ENCODE measurements at regions not wholly inside any gene's neighbourhood (a gene's known extent, or its start where the extent isn't known, plus 50 kb on each side); places are given as distances from the start of the nearest gene placed in this dataset.

DNA sequence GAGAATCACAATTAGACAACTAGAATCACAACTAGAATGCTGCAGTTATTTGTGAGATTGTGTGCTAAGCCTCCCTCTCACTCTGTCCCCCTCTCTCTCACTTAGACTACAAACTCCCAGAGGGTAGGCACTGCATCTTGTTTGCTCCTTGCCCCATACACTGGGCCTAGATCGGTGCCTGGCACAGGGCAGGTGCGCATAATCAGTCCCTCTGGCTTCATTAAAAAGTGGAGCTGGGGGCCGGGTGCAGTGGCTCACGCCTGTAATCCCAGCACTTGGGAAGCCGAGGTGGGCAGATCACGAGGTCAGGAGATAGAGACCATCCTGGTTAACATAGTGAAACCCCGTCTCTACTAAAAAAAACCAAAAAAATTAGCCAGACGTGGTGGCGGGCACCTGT is 456.8 kb downstream of the MIAT start:
- no peak for FAIRE-seq
- Histone ChIP-seq H3K27ac (ENCODE audit: low read depth, low read length) (no peak overlapping the region), H3K4ac (replicated peaks; ENCODE audit: insufficient read length, low read depth, low read length) (no peak overlapping the region), H3K4me1 (replicated peaks in 1 of 4; ENCODE audit: control insufficient read depth in 3 of 4, insufficient read depth in 4 of 4, low read length in 3 of 4) (peaks cover 0 to 5% (median 0%) of the 10 kb centered on the region in 4 experiments; a peak in 3 of 7 replicates), H4K8ac (ENCODE audit: extremely low read depth, insufficient read depth, low read length) (no peak overlapping the region), H3K18ac (ENCODE audit: extremely low read depth, low read length) (no peak overlapping the region), H3K14ac (ENCODE audit: insufficient read length) (no peak overlapping the region), H2BK12ac (ENCODE audit: low read depth, low read length) (no peak overlapping the region), H3K56ac (replicated peaks; ENCODE audit: insufficient read length, low read depth, low read length) (no peak overlapping the region), H3K23ac (ENCODE audit: insufficient read length) (no peak overlapping the region), H3K36me3 (ENCODE audit: control insufficient read depth in 2 of 4, insufficient read depth in 4 of 4, low read length in 3 of 4) (no peaks in the 10 kb centered on the region), H3K27me3 (replicated peaks in 1 of 4; ENCODE audit: control insufficient read depth in 3 of 4, extremely low read depth in 1 of 4, insufficient read depth in 3 of 4, low read length in 3 of 4) (no peaks in the 10 kb centered on the region), H3K4me2 (ENCODE audit: insufficient read depth in 1 of 2, low read depth in 2 of 2, low read length in 2 of 2) (no peak overlapping the region), H2AK5ac (ENCODE audit: low read depth, low read length) (no peak overlapping the region), H4K20me1 (replicated peaks in 1 of 2; ENCODE audit: control insufficient read depth in 1 of 2, insufficient read depth in 2 of 2, low read length in 2 of 2) (no peaks in the 10 kb centered on the region), H3K79me1 (ENCODE audit: low read depth, low read length) (no peaks in the 10 kb centered on the region), H2BK15ac (ENCODE audit: low read length) (no peak overlapping the region), H3K79me2 (ENCODE audit: control insufficient read depth in 1 of 2, insufficient read depth in 2 of 2, low read length in 2 of 2) (no peaks in the 10 kb centered on the region), H2AFZ (ENCODE audit: low read length) (no peak overlapping the region), H2BK20ac (ENCODE audit: low read length) (no peak overlapping the region), H3K9me3 (ENCODE audit: insufficient read depth in 2 of 2, low read depth in 1 of 2, low read length in 1 of 2) (no peaks in the 10 kb centered on the region), H3K9ac (replicated peaks in 1 of 4; ENCODE audit: extremely low read depth in 1 of 4, low read depth in 3 of 4, low read length in 3 of 4) (no peak overlapping the region), H2BK5ac (ENCODE audit: low read depth, low read length) (no peak overlapping the region), H4K5ac (ENCODE audit: insufficient read length, low read depth, low read length) (no peak overlapping the region), H3K4me3 (ENCODE audit: extremely low read depth in 1 of 4, insufficient read depth in 2 of 4, low read depth in 3 of 4, low read length in 4 of 4) (no peak overlapping the region), H2BK120ac (replicated peaks; ENCODE audit: low read depth, low read length) (no peak overlapping the region), H4K91ac (replicated peaks; ENCODE audit: insufficient read length, low read length) (no peak overlapping the region), H3K23me2 (ENCODE audit: low read depth, low read length) (no peaks in the 10 kb centered on the region)
- POLR2A ChIA-PET (ENCODE audit: partially characterized antibody) = no interaction called here
- 91% methylated on average over 6 of the region's 9 CpGs; no CpG with 5 or more reads in 1 of the 2 experiments for WGBS, 2 experiments (ENCODE audit: extremely low coverage in 1 of 2, insufficient coverage in 1 of 2, insufficient read length in 1 of 2, insufficient replicate concordance in 2 of 2, low coverage in 1 of 2, low lambda C conversion rate in 2 of 2, missing lambda C conversion rate in 1 of 2)
- TF ChIP-seq EGR1 (IDR thresholded peaks at IDR 0.05; ENCODE audit: borderline replicate concordance, low read depth, low read length) (no peak), BCL11A (IDR thresholded peaks at IDR 0.05; ENCODE audit: low read depth in 2 of 2, low read length in 2 of 2) (no peak), CBX8 (IDR thresholded peaks at IDR 0.05; ENCODE audit: borderline replicate concordance, low read depth, low read length) (no peak), CEBPB (IDR thresholded peaks at IDR 0.05; ENCODE audit: low read depth, low read length) (no peak), PHF8 (conservative IDR thresholded peaks at IDR 0.05; ENCODE audit: low read depth, low read length) (no peak)
- TF ChIP-seq, protein P1, sequence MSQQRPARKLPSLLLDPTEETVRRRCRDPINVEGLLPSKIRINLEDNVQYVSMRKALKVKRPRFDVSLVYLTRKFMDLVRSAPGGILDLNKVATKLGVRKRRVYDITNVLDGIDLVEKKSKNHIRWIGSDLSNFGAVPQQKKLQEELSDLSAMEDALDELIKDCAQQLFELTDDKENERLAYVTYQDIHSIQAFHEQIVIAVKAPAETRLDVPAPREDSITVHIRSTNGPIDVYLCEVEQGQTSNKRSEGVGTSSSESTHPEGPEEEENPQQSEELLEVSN (IDR thresholded peaks at IDR 0.05) = no peak
- CTCF ChIA-PET (ENCODE audit: partially characterized antibody) = interaction anchor here (0.6 kb wide), 2 partner anchors 12 to 265 kb away, joined by 3 read pairs; no protein-coding TSS in a partner anchor
- DNase-seq (ENCODE audit: low read depth in 1 of 2, low spot score in 2 of 2) = no peak

Measured in H1 (cell line).